Activated CD8-positive, alpha-beta memory T cell treated with anti-CD3 and anti-CD28 coated beads, Interleukin-2, amount 50 U/mL, for 48 hours (primary cell): ENCODE measurements at regions not wholly inside any gene's neighbourhood (a gene's known extent, or its start where the extent isn't known, plus 50 kb on each side); places are given as distances from the start of the nearest gene placed in this dataset.

Experiments used
- DNase-seq: peaks from one replicate; pipeline ENCODE4 v3.0.0-alpha.2; 2020

DNA sequence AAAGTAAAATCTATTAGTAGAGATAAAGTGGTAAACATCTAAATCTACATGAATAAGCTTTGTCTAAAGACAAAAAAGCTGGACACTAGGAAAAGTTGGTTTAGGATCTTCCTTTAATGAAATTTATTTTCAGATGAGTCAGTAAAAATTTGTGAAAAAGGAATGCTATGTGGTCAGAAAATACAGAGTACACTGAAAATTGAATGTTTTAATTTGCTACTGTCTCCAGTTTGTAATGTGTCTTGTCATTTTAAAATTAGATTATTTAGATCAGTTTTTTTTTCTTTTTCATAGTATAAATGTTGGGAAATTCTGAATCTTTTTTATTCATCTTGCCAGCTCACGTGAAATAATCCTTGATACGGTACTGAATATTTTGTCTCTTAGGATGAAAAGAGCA, 56.9 kb downstream of the SLITRK6 start:
- DNase-seq: no peak

DNA sequence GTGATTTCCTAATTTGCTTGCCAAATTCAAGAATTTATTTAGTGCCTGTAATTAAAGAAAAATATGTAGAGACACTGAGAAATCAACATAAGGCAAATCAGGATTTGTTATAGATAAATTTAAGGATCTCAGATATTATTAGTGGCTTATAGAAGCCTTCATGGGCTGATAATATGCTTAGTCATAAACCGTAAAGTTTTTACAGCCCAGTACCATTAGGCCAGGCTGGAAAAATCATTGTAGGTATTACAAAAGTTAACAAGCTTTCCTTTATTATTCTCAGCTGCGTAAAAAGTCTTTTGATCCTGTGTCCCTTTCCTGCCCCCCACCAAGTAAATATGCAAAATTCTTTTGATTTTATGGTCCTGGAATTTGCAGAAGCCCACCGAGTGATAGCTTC, 58.2 kb downstream of the SLITRK6 start:
- no peak for DNase-seq

DNA sequence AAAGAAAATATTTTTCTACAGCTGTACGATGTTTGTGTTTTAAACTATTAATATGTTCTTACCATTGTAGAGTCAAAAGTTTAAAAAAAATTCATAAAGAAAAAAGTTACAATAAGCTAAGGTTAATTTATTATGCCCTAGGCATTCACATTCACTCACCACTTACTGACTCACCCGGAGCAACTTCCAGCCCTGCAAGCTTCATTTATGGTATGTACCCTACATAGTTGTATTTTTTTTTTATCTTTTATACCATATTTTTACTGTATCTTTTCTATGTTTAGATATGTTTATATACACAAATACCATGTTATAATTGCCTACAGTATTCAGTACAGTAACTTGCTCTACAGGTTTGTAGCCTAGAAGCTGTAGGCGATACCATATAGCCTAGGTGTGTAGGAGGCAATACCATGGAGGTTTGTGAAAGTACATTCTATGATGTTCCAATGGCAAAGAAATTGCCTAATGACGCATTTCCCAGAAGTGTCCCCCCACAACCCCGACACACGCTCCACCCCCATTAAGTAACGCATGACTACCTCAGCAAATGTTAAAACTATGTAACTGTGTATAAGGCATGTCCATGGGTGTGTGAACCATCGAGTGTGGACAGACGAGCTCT, 60.4 kb downstream of the SLITRK6 start:
- no peak for DNase-seq

DNA sequence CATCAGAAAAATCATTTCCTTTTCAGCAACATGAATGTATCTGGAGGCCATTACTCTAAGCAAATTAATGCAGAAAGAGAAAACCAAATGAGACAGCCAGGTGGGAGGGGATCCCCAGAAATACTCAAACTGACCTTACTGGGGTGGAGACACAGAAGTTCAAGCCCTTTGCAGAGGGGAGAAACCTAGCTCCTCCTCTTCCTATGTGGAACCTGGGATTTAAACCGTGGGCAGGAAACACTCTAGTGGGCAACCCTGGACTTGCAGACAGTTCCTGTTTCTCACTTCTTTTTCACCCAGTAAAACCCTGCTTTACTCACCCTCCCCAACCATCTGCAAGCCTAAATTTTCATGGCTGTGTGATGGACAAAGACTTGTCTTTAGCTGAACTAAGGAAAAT, 61.3 kb downstream of the SLITRK6 start:
- DNase-seq: no peak

DNA sequence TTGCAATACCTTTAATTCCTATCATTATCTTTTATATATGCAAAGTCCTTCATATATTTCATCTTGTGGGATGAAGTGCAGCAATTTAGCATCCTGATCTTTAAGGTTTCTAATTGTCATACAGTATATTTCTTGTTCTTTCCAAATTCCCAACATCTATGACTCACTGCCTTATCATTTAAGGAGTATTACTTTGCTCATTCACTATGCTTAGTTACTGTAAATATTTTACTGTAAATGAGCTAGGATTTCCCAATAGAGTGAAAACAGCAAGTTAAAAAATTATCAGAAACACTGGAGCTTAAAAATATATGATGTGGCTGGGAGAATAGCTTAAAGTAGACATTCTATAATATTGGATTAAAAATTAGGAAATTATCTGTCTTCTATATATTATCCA, 69.9 kb downstream of the SLITRK6 start:
- DNase-seq: no peak

DNA sequence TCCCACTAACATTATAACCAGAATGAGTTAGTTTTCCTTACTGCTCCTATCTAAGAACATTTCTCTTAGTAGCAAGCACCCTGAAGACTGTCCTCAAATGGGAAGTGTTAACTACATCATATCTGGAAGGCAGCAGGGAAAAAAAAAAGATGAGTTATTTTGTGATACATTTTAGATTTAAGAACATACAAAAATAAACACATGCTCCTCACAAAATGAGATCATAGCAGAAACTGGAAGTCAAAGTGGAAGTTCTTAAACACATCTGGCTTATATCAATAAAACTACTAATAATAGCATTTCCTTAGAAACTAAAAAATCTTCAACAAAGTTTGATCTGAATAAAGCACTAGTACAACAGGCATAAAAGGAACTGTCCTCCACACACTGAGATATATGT, 70.4 kb downstream of the SLITRK6 start:
- no peak for DNase-seq

DNA sequence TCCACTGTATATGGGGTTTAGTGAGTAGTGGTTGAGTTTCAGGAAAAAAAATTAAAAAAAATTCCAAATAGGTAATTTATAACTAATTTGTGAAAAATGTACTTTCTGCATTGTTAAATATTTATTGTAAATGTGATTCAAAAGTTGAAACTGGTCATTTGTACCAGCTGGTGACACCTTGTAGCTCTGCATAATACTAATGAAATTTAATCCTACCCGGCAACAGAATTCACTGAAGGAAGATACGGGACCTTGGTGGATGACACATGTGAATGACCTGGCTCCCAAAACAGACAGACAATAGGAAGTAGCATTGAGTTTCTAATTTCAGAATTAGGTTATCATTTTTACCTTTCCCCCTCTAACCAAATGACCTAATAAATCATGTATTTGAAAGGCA, 73.8 kb downstream of the SLITRK6 start:
- no peak for DNase-seq

DNA sequence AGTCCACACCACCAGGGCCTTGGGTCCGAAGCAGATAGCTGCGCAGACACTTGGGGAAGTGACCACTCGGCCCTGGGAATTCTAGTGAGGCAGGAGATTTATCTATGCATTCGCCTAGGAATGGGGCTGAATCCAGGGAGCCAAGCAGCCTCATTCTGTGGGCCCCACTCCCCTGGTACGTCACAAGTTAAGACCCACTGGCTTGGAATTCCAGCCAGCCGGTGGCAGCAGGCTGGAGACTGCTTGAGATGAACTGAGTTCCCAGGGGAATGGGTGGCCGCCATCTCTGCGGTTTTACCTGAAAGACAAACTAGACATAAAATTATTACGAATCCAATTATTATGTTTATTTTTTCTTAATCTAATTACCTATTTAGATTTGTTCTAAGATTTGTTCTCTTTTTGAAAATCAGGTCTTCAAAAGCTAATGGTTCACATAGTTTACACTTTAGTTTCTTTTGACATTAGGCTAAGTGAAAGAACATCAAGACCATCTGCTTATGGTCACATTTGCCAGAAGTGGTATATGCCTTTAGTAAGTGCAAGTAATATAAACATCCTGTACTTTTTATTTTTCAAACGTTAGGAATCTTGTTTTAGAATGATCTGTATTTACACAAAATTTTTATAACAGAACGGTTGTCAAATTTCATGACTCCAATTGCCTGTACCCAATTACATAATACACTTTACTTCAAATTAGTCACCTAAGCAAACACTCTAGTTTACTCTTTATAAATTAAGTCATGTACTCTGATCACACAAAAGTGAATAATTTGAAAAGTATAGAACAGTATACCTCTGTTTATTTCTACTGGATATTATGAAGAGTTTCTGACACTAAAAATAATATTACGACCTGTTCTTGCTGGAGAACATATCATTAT, 74.4 kb downstream of the SLITRK6 start:
- no peak for DNase-seq

DNA sequence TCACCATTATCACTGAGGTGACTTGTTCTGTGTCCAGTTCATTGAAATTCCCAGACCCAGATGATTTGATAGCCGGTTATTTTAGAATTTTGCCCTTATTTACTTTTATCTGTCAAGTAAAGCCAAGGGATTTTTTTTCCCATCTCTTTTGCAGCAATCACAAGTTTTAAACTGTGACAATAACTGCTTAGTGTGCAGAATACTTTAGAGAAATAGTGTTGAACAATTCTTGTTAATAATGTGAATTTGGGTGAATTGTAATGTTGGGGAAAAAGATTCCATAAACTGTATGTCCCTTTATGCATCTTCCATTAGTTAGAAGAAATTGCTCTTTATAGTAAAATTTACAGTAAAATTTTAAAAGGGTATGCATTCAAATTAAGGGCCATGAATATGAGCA, 79.5 kb downstream of the SLITRK6 start:
- DNase-seq: no peak

DNA sequence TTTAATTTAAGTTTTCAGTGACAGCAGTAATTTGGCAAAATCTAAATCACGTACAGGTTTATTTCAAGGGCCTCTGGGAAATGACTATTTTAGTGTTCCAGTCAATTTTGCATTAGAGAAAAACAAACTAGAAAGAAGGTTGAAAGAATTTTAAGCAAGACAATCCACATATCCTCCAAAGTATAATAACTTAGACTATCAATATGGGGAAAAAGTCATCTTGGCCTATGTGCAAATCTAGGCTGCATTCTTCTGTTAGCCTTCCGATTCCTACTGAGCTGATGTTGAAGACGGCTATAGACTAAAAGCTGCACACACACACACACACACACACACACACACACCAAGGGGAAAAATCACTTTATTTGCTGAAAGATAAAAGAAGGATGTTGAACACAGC, 81.3 kb downstream of the SLITRK6 start:
- DNase-seq: no peak

DNA sequence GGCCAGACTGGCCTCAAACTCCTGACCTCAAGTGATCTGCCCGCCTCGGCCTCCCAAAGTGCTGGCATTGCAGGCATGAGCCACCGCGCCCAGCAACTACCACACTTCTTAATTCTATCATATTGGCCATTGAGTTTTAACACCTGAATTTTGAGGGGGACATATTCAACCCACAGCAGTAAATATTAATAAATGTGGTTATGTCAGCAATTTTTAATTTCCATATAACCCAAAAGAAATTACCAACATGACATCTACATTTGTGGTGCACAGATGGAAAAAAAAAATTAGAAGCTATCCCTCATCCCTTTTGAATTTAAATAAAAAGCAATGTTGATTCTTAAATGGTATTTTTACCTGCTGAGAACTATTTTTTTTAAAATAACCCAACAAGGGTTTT, 88.7 kb downstream of the SLITRK6 start:
- no peak for DNase-seq

DNA sequence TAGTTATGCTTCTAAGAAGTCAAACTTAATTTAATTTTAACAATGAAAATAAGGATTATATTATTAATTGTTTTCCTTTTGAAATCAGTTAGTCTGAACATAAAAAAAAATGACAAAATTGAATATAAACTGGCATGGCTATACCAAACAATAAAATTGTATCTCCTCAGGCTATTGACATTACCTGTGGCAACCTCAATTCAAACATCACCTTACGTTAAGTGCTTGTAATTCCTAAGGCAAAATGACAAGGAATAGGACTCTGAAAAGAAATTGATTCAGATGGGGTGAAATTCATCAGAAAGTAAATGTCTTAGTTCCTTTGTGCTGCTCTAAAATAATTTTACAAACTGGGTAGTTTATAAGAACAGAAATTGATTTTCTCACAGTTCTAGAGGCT, 89.5 kb downstream of the SLITRK6 start:
- DNase-seq: no peak

DNA sequence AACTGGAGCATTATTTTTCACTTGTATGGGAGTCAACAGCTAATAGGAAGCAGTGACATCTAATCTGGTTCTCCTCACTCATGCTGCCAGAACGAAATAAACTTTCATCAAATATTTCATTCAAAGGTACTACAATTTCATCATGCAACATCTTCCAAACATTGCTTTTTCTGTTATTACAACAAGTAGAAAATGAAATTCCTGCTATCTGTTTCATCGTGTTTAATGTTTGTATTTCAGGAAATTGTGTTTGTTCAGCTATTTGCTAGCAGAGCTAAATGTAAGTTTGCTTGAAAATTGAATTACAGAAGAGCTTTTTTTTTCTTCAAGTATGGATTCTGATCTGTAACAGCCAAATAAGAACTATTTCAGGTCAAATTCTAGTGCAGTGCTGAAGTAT, 90.1 kb downstream of the SLITRK6 start:
- DNase-seq: no peak

DNA sequence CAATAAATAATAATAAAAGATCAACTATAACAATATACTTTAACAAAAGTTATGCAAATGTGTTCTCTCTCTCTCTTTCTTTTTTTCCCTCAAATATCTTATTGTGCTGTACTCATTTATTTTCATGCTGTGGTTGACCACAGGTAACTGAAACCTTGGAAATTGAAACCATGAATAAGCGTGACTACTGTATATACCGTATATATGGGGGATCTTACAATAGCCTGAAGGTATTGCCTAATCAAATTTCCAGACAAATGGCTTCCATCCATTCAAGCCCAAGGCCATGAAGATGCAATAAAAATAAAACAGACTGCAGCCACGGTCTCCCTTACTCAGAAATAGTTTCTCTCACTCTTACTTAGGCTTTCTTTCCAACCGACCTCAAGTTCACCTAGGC, 98.3 kb downstream of the SLITRK6 start:
- DNase-seq: no peak

DNA sequence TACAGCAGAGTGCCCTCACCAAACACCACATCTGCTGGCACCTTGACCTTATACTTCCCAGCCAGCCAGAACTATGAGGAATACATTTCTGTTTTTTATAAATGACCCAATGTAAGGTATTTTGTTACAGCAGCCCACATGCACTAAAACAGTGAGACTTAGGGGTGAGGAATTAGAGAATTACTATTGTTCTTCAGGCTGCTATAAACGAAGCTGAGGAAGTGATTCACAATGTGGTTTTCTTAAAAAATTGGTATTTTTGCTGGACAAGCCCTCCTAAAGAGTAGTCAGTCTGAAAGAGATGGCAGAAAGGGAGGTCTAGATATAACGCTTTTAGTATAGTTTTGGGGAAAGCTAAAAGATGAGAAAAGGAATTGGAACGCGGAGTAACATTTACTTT, 101.0 kb downstream of the SLITRK6 start:
- no peak for DNase-seq

DNA sequence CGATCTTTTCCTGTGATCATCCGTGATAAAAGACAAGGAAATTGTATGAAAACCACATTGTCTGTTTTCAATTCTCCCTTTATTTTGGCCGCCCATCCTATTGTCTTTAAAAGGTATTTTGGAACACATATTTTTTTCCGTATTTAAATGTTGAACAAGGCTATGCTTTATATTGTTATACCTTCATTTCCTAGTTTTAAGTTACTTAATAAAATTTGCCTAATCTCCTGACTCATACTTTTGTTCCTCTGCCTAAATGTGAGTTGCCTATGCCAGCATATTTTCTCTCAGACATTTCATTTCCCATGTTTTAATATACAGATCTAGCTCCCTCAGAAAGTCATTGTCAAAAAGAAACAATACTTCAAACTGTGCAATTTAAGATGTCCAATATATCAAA, 104.2 kb downstream of the SLITRK6 start:
- no peak for DNase-seq

DNA sequence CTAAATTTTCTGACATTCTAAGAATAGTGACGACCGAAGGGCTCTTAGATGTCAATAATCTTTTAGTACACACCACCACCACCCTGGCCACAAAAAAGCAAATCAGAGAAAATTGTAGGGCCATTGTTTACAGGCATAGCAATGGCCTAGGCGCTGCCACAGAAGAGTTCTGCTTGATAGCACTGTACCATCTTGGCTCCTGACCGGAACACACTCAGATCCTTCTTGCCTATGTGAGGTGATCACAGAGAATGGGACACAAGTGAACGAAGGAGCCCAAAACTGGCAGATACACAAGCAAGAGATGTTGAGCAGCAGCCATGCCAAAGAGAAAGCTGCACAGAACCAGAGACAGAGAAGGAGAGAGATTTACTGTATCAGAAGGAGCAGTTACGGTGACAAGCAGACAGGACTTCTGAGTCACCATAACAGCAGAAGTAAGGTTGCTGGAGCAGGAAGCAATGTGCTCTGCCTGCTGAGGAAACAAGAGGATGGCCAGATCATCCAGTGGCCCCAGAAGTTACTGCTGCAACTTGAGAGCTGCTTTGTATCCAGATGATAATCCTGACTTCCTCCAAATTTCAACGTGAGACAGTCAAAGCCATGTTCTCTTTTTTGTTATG, 105.2 kb downstream of the SLITRK6 start:
- DNase-seq: no peak

DNA sequence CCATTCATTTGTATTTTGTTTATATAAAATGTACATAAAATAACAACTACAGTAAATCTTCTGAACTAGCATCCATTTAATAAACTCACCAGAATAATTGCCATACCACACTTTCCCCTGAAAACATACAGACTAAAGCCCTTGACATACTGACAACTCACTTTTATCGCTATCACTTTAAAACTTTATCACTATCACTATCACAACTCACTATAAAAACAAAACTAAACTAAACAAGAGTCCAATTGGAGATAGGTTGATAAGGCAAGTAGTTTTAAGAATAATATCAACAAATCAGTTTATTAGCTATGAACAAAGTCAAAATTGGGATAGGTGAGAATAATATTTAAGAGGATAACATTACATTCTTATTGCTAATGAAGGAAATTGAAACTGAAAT, 108.9 kb downstream of the SLITRK6 start:
- DNase-seq: no peak

DNA sequence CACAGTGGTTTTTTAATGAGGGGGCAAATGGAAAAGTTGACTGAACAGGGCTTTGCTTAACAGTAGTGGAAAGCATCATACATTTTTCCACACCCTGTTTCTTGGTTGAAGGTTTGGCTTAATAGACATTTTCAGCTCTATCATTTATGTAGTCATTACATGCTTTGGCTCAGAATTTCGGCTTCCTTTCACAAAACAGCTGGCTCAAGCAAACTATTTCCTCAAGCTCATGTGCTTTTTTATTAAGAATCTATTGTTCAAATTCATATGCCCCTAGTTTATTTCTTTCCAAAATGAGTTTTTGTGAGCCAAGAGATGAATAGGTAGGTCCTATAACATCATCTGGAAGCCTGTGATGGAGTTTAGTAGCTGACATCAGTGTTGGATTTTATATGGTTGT, 113.8 kb downstream of the SLITRK6 start:
- no peak for DNase-seq

DNA sequence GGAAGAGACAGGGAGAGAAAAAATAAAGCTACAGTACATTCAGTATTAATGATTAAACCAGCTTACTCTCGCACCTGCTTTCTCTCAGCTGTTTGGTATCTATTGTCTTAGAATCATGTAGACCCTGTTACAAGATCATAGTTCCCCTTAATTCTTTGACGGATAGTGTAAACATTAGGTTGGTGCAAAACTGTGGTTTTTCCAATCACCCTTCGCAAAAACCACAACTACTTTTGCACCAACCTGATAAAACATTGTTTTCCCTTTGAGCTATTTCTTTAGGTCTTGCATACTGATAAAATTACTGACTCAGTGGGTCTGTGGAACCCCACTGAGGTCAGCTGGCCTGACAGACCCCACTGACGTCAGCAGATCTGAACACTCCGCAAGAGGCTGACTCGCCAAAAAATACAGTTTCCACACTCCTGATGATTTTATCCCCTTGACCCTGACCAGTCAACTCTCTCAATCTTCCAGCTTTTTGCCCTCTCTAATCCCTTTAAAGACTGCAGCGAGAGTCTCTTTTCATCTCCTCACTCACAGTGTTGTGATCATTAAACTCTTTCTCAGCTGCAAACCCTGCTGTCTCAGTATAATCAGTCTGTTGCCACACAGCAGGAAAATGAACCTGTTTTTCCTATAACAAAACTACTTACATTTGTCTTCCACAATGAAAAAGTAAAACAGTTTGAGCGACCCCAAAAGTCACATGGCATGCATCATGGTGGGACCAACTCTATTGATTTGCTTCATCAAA, 123.9 kb downstream of the SLITRK6 start:
- no peak for DNase-seq

DNA sequence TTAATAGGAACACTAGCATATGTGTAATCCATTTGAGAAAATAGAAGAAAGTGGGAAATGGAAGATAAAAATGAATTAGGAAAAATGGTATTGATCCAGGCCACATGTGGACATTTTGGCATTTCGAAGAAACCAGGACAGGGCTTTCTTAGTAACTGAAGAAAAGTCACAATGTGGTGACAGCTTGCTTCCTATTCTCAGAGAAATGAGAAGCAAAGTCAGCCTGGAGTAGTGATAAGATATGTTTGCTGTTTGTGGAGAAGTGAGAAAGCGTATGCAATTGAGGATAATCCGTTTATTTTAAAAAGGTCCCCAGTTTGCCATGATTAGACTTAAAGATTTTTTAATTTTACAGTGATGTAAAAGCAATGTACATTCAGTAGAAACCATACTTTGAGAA, 127.9 kb downstream of the SLITRK6 start:
- DNase-seq: no peak

DNA sequence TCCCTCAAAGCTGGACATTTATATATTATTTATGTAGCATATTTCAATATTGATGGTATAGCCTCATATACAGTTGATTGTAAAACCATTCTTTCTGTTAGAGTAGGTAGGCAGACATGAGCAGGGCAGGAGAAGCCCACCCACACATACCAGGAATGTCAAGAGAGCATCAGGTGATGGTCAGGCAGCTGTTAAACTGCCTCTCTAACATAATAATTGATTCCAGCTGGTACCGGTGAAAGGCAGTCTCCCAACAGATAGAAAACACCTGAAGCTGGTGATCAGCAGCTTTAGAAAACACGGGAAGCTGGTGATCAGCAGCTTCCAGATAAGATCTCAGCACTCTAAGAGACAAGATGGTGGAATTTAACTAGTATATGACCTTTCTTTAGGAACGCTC, 132.9 kb downstream of the SLITRK6 start:
- DNase-seq: no peak

DNA sequence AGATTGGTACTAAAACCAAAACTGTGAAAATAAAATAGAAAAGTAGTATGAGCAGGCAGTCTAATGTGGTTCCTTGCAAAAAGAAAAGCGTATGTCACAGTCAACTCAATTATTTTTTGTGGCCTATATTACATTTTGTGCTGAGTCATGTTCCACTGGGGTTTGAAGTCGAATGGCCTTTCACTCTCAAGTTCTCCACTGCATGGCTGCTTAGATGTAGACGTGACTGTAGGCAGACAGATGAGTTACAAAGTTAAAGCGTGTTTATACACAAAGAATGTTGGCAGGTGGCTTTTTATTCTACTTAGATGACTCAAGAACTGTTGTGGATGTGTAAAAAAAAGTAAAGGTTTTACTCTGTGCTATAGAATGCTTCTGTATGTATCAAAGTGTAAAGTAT, 133.9 kb downstream of the SLITRK6 start:
- no peak for DNase-seq

DNA sequence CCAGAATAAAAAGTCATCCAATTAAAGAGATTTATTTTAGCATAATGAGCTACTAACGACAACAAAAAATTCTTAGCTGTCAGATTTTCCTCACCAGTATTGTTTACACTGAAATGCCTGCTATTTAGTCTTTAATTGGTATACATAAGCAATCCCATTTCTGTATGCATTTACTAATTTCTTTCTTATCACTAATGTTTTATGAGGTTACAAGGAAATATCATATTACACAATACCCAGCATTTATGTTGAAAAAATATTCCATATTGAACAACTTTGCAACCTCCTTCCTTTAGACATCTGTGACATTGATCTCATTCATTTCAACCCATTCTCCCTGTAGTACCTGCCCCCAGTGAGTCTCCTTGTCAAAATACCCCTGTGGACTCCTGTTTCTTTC, 135.4 kb downstream of the SLITRK6 start:
- DNase-seq: no peak
